Gastroesophageal sphincter (tissue), 3 donors: ENCODE measurements at regions not wholly inside any gene's neighbourhood (a gene's known extent, or its start where the extent isn't known, plus 50 kb on each side); places are given as distances from the start of the nearest gene placed in this dataset.

Source experiments
- CTCF ChIP-seq, 4 experiments: fragments of 200-600 bp in 2 of 4; fragments of 450-650 bp in 2 of 4; sonication (generic) in 1 of 4; IDR thresholded peaks; one replicate each; pipeline ENCODE4 v1.5.1; 2017 to 2019; ENCODE audit warnings: antibody characterized with exemption in 4 of 4, mild to moderate bottlenecking in 2 of 4, moderate library complexity in 2 of 4
- EP300 ChIP-seq: sonication (generic); formaldehyde crosslinking; IDR thresholded peaks from one replicate; pipeline ENCODE4 v1.6.1; 2017; ENCODE audit warnings: antibody characterized with exemption, mild to moderate bottlenecking

- TF ChIP-seq CTCF (IDR thresholded peaks at IDR 0.05) (no peak), EP300 (no peak)
These were observed 330.2 kb downstream of the BCKDHB start for GRCh38 chr6:80436663-80437062.
